GM21381 (cell line): ENCODE measurements at regions not wholly inside any gene's neighbourhood (a gene's known extent, or its start where the extent isn't known, plus 50 kb on each side); places are given as distances from the start of the nearest gene placed in this dataset.

ENCODE experiments used
- ATAC-seq: cut with Tn5 transposase; IDR thresholded peaks from one replicate; pipeline ENCODE4 v1.9.1; 2021; ENCODE audit warnings: mild to moderate bottlenecking, moderate library complexity; ENCODE audit not compliant: unreplicated experiment

DNA sequence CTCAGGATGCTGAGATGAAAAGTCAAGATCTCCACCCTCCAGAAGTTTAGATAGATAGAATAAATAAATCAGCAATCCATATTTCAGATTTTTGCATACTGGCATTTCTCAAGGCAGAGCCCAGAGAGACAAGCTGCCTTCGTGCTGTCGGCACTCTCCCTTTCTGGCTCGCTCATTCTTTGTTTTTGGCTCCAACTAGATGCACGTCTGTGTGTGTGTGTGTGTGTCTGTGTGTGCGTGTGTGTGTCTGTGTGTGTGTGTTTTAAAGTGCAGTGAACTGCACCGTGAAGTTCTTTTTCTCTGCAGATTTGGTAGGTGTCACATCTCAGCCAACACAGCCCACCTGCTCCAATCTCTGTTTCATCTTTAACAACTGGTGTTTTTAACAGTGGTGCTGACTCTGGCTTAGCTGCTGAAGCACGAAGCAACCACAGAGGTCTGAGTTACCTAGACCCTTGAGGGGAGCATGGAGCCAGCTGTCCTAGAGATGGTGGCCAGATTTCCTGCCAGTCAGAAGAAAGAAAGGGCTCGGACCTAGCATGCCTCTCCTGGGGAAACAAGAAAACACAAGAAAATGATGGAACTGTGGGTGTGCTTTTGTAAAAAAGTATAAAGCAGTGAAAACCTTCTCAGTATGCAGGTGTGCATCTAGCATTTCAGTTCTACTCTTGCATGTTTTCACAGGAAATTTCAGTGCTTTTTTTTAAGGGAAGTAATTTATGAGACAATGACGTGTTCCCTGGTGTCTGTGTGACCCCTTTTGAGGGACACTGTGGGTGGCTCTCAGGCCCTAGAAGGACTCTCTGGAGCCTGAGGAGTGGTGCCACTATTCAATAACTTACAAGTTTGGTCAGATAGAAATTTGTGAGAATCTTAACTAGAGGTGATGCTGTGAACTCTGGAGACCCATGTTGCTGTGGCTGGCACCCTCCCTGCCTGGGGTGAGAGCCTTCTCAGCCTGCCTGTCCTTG, 364.3 kb downstream of the RNF144A start:
- peak; percentile 46 for ATAC-seq

DNA sequence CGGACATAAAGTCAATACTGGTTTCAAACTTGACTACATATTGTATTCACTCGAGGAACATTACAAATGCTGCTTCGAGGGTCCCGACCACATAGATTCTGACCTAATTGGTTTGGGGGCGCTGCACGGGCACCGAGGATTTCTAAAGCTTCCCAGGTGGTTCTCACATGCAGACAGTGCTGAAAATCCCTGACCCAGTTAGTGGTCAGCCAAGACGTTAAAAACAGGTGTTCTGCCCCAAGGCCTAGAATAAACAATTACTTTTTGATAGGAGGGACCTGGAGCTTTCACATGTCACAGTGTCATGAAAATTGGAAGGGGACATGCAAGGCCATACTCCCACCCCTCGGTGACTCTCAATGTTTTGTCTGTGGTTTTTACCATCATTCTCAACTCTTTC, 368.9 kb downstream of the RNF144A start:
- ATAC-seq, result no peak

DNA sequence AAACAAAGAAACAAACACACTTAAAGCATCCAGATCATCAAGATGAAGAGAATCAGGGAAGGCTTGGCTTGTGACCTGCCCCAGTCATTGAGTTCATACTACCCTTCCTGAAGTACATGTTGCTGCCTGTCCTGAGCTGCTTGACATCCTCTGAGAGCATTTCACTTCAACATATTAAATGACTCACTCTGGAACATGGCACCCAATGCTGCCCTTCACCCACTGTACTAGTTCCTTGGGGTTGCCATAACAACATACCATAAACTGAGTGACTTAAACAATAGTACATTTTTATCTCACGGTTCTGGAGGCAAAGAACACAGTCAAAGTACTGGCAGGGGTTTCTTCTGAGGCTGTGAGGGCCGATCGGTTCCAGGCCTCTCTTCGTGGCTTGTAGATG, 371.3 kb downstream of the RNF144A start:
- ATAC-seq, result no peak

DNA sequence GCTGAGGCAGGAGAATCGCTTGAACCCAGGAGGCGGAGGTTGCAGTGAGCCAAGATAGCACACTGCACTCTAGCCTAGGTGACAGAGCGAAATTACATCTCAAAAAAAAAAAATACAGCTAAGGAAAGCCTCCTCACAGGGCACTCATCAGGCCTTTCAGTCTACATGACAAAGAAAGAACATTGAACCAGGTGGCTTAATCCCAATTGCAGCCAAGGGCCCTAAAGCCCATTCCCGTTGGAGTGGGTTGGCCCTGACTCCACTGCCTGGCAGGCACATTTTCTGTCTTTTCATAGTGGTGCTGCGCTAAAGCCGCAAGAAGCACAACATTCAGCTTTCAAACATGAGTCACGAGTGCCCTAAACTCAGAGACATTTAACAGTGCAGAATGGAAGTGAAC, 372.5 kb downstream of the RNF144A start:
- ATAC-seq, result no peak

DNA sequence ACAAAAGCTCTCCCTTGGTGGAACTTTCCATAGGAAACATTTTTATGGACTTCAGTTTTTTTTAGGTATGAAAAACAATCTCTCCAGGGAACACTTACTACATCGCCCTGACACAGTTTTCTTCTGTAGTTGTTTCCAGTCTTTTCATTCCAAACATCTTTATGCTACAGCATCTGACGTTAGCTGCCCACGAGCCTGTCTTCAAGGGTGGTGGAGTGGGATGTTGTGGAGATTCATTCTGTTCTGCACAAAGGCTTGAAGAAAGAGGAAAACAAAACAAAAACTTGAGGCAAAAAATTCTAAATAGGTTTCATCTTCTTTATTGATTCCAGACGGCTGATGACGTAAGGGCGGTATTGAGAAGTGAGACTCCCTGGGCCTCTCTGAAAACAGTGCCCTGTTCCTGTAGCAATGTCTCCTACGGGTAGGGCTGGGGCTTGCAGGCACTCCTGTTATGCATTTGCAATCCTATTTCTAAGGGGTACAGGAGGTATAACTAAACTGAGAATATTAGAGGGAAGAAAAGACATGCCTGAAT, 375.0 kb downstream of the RNF144A start:
- ATAC-seq, result no peak

DNA sequence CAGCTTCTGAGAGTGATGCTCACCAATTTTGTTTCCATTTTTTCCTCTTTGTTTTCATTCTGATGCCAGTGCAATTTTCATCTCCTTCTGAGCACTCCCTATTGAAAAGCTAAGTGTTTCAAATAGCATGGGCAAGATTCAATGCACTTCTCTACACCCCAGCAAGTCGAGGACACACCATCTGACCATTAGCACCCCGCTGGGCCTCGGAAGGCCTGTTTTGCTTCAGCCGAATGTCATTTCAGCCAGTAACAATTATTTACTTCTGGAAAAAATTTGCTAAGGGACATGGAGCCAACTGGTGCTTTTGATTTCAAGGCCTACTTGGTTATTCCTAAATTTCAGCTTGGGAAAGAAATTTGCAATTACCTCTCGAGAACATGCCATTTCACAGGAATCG, 392.4 kb downstream of the RNF144A start:
- ATAC-seq, result no peak

DNA sequence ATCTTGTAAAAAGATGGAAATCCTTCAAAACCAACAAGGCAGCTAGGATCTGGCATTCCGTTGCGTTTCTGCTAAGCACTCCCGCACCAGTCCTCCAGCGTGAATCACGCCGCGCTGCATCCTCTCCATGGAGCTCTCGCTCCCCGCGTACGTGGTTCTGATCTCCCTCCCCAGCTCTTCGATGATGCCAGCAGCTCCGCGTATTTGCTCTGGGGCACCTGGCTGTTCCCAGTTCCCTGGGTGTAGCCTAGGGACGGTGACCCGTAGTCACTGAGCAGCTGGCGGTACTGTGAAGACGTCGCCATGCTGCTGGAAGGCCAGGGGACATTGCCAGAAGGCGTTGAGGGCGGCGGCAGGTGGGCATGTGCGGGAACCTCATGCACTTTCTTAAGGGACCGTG, 407.5 kb downstream of the RNF144A start:
- no peak for ATAC-seq

DNA sequence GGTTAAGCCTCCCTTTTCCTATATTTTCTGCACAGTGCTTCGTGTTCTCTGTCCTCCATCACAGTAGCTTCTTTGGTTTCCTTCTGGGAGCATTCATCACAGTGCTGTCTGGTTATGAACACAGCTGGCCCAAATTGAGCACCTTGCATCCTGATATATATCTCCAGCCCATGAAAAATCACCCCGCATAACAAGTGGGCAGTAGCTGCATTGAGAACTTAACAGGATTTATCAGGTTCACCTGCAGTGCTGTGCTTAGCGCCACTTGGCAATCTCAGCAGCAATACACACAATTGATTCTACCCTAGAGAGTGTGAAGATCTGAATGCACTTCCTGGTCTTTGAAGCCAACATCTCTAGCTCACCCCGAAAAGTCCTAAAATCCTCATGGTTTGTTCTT, 408.0 kb downstream of the RNF144A start:
- ATAC-seq, result no peak

DNA sequence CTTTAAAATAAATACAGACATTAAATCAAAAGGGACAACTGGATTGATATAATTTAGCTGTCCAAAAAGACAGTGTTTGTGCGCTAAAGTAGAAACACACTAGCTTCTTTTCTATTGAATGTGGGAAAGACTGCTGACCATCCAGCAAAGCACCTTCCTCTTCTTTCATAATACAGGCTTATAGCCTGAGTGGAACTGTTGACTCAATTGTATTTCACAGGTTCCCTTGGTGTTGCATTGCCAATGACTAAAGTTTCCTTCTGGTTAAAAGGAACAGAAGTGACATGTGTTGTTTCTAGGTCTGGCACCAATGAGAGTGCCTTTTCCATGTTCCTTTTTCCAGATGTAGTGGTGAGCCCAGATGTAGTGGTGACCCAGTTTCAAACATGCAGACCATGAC, 412.3 kb downstream of the RNF144A start:
- no peak for ATAC-seq

DNA sequence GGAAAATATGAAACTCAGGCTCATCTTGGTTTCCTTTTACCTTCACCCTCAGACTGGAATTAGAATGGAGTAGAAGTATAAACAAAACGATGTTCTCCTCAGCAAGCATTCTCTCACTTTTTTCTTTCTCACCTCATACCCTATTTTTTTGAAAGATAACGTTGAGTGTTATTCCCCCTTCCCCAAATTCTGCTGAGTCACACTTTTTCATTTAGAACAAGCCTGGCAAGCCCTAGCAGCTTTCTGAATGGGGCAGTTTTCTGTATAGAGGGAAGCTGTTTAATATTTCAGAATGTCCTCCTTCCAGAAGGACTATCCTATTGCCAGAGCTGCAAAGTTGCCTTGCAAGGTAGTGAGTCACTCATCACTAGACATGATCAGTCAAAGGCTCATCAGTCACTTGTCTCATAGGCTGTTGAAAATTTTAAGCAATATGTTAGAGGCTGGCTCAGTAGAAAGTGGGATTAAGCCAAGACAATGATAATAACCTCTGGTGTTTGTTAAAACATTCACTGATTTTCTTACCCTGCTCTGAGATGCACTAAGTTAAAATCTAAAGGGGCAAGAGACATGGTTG, 416.1 kb downstream of the RNF144A start:
- ATAC-seq, result no peak

DNA sequence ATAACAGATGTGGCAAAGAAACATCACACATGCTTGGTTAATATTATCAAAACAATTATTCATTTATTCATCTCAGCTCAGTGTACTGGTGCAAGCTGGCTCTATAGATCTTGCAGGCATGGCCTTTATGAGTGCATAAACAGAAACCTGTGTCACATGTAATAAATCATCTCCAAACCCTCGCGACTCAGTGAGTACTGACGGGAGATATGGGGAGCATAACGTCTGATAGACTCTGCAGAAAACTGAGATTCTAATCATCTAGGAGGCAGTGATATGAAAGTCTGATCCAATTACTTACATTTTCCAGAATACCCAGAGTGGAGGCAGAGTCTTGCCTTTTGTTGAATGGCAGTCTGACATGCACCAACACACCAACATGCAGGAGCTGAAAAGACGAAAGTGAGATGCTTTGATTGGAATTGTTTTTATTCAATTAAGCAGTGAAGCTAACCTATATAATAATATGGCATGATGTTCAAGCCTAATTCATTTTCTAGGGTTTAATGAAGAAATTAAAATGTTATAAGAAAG, 416.8 kb downstream of the RNF144A start:
- ATAC-seq, result no peak

DNA sequence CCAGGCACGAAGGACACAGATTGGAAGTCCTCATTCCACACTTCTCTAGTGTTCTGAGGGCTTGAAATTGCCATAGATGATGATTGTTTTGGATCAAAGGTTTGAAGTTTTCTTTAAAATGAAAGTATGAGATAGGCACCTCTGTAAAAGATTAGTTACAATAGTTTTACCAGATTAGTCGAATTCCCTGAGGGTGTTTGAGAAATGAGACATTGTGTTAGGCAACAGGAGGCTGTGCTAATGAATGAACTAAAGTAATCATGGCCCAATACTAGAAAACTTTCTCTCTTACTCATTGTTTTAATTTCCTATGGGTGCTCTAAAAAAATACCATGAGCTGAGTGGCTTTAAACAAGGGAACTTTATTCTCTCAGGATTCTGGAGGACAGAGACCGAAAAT, 421.7 kb downstream of the RNF144A start:
- no peak for ATAC-seq

DNA sequence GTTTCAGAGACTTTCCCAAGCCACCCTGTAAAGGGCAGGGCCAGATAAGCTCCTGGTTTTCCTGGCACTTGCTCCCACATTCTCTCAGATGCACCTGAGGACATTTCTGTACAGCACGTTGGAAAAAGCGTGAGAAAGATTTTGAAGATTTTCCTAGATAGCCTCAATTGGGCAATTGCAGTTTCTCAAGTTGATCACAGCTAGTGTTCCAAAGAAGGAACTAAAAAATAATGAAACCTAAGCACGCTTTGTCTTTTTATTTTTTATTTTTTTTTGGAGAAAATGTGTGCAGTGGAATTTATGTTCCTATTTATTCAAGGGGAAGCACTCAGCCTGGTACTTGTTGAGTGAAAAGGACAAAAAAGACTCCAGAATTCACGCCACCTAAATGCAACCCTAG, 429.1 kb downstream of the RNF144A start:
- no peak for ATAC-seq

DNA sequence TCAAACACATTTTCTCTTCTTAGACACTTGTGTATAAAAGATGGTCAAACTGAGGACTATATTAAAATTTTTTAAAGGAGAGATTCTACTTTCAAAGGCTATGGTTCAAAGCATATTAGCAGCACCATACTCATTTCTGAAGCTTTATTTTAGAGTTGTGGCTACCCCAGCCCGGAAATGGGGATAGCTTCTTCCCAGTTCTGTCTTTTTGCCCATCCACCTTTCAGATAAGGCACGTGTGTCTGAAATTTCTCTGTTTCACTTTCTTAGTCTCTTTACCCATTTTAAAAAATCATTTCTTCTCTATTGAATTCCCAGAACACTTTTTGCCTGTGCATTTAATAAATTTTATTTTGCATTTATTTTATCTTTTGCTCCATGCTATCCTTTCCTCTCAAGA, 431.5 kb downstream of the RNF144A start:
- ATAC-seq, result peak; percentile 52

DNA sequence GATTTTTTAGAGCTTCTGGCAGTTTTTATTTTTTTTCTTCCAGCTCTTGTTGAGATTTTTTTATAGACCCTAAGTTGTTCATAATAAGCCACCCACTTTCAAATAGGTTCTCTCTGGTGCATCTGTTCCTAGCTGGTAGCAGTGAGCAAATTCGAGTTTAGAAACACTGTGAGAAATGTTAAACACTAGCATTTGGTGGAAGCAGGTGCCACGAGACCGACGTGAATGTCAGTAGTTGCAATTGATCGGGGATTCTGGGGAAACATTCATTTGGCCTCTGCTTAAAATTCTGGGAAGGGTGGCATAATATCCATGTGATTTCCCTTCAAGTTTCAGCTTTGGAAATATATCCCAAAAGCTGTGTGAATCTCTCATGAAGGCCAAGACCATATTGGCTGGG, 435.0 kb downstream of the RNF144A start:
- no peak for ATAC-seq

DNA sequence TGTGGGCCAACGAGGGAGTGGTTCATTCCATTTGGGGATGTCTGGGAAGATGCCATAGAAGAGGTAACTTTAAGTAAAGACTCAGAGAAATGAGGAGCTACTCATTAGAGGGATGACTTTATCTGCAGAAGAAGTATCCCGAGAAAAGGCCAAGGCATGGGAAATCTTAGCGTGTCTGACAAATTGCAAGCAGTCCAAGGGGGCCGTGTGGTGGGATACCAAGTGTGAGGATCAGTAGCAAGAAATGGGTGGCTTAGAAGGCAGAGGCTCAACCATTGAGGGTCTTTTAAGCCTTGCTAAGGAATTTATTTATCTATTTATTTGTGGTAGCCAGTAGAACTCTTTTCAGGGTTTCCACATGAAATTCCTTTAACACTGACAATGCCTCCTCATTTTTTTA, 436.4 kb downstream of the RNF144A start:
- no peak for ATAC-seq

DNA sequence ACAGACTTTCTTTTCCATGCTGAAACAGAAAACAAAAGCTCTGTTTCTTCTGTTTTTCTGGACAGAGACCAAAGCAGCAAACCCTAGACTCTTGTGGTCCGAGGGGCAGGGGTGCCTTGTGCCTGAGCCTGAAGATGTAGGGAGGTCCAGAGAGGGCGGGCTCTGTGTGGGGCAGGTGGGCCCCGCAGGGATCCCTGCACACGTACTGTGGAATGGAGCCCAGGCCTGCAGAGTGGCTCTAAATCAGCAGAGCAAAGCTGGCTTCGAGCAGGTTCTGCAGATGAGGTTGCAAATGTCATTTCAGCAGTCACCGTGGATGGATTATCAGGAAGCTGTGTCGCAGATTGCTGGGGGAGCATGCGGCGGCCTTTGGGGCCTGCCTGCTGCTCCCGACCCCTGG, 438.6 kb downstream of the RNF144A start:
- ATAC-seq, result no peak

DNA sequence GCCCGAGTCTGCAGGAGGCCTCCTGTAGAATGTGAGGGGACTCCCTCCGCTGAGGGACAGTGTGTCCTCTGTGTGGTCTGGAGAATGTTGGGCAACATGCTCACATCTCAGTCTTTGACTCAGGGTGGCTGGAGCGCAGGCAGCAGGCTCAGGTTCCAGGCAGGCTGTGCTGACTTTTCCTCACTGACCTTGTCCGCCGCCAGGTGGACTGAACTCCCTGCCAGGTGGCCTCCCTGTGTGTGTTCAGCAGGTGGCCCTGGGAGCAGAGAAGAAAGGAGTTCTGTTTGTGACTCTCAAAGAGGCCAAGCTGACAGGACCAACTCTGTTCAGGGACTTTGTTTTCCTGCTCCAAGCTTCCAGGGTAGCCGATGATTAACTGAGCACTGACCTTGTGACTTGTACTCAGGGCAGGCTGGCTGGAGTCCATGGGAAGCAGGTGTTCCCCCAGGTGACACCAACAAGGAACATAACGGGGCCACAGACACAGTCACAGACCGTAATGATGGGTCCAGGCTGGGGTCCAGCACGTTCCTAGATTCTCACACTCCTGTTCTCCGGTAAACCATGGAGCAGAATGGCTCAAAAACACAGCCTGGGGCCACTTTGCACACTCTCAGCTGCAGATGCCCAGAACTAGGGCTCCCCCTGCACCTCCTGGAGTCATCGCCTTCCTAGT, 439.8 kb downstream of the RNF144A start:
- no peak for ATAC-seq

DNA sequence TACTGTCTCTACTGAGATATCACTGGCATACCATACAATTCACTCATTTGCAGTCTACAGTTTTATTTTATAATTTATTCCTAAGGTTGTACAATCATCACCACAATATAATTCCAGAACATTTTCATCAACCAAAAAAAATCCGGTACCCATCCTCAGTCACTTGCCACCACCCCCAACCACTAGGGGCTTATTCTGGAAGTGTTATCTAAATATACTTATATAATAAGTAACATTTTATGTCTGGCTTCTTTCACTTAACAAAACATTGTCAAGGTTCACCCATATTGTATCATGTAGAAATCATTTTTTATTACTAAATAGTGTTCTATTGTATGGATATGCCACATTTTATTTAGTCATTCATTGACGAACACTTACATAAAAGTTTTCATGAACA, 440.8 kb downstream of the RNF144A start:
- no peak for ATAC-seq

DNA sequence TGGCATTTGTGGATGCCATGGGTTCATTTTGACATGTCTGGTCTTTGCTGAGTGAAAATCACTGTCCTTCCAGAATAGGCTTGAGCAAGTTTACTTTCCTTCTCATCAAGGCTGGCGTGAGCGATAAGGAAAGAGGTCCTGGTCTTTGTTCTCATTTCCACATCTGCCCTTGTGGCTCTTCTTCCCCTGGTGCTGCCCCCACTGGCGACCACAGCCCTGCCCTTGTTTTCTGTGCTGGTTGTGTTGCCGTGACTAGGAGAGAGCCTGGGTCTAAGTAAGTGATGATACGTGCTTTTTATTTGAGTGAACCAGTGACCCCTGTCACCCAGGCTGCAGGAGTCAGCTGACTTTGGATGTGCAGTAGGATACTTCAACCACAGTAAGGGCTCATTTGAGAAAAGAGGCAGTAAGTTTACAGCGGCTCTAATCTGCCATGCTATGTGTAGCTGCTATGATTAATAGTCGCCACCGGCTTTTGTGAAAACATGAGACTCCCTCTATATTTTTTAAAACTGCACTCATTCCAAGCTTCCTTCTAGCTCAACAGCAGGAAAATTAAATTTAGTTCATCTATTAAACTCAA, 441.7 kb downstream of the RNF144A start:
- no peak for ATAC-seq

DNA sequence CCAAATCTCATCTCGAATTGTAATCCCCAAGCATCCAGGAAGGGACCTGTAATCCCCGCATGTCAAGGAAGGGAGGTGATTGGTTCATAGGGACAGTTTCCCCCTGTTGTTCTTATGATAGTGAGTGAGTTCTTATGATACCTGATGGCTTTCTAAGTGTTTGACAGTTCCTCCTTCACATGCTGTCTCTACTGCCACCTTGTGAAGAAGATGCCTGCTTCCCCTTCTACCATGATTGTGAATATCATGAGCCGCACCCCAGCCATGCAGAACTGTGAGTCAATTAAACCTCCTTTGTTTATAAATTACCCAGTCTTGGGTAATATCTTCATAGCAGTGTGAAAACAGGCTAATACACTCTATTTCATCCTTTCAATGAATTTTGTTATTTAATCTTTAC, 446.7 kb downstream of the RNF144A start:
- no peak for ATAC-seq
